HEK293 (cell line): ENCODE measurements at regions not wholly inside any gene's neighbourhood (a gene's known extent, or its start where the extent isn't known, plus 50 kb on each side); places are given as distances from the start of the nearest gene placed in this dataset.

ENCODE experiments used
- CTCF ChIA-PET: fragments of 350-600 bp; formaldehyde crosslinking; extraction: SDS; loops from one replicate; lab custom pipeline; 2021; ENCODE audit warnings: antibody characterized with exemption; lab: Yijun Ruan, JAX
- POLR2A ChIA-PET: fragments of 300-600 bp; formaldehyde crosslinking; extraction: SDS; loops from one replicate; lab custom pipeline; 2020; ENCODE audit warnings: antibody characterized with exemption, inconsistent platforms; lab: Yijun Ruan, JAX
- H3K27ac ChIP-seq: fragments of 200-500 bp; sonication (Bioruptor generic); 2 replicates; pipeline ENCODE4 v1.5.1; 2014; ENCODE audit warnings: low read depth, low read length, control low read depth, inconsistent platforms; ENCODE audit errors: extremely low read depth
- H3K36me3 ChIP-seq, 2 experiments: fragments of 200-500 bp in 1 of 2; sonication (Bioruptor generic) in 1 of 2; 1 replicate in 1 of 2; 2 replicates in 1 of 2; pipeline ENCODE4 v1.5.1; 2014 to 2017; ENCODE audit warnings: inconsistent platforms in 2 of 2, low read length in 2 of 2; ENCODE audit not compliant: control insufficient read depth in 2 of 2, insufficient read depth in 1 of 2
- H3K4me1 ChIP-seq: fragments of 200-500 bp; sonication (Bioruptor generic); 2 replicates; pipeline ENCODE4 v1.5.1; 2014; ENCODE audit warnings: mild to moderate bottlenecking, low read length, inconsistent platforms; ENCODE audit not compliant: control insufficient read depth, insufficient read depth
- H3K4me3 ChIP-seq: 2 replicates; pipeline ENCODE4 v1.5.1; 2011; ENCODE audit warnings: low read depth, mild to moderate bottlenecking, control low read depth, low read length, moderate library complexity
- H3K9me3 ChIP-seq: fragments of 200-500 bp; sonication (Bioruptor generic); 2 replicates; pipeline ENCODE4 v1.5.1; 2014; ENCODE audit warnings: low read depth, low read length, inconsistent platforms; ENCODE audit not compliant: control insufficient read depth, insufficient read depth
- ATF2 ChIP-seq: fragments of 450-650 bp; formaldehyde crosslinking; IDR thresholded peaks from 2 replicates; pipeline ENCODE4 v1.5.1; 2016; ENCODE audit warnings: missing biosample characterization, missing genetic modification characterization, low read depth
- OVOL3 ChIP-seq: fragments of 450-650 bp; formaldehyde crosslinking; IDR thresholded peaks from 2 replicates; pipeline ENCODE4 v1.5.1; 2016; ENCODE audit warnings: missing biosample characterization, missing genetic modification characterization
- ZBTB44 ChIP-seq: fragments of 450-650 bp; IDR thresholded peaks from 2 replicates; pipeline ENCODE4 v1.5.1; 2018; ENCODE audit warnings: missing biosample characterization, mild to moderate bottlenecking, missing genetic modification characterization
- ZBTB6 ChIP-seq: fragments of 450-650 bp; formaldehyde crosslinking; IDR thresholded peaks from 2 replicates; pipeline ENCODE4 v1.5.1; 2017; ENCODE audit warnings: missing biosample characterization, missing genetic modification characterization
- ZNF10 ChIP-seq: fragments of 450-650 bp; formaldehyde crosslinking; IDR thresholded peaks from 2 replicates; pipeline ENCODE4 v1.5.1; 2017; ENCODE audit warnings: missing biosample characterization, missing genetic modification characterization
- ZNF174 ChIP-seq: fragments of 450-650 bp; formaldehyde crosslinking; IDR thresholded peaks from 2 replicates; pipeline ENCODE4 v1.5.0; 2017; ENCODE audit warnings: missing biosample characterization, mild to moderate bottlenecking, missing genetic modification characterization
- ZNF19 ChIP-seq: fragments of 450-650 bp; formaldehyde crosslinking; IDR thresholded peaks from 2 replicates; pipeline ENCODE4; 2016; ENCODE audit warnings: missing biosample characterization, missing genetic modification characterization, low read depth
- ZNF202 ChIP-seq: fragments of 450-650 bp; formaldehyde crosslinking; IDR thresholded peaks from 2 replicates; pipeline ENCODE4 v1.5.1; 2016; ENCODE audit warnings: missing biosample characterization, missing genetic modification characterization, borderline replicate concordance
- ZNF221 ChIP-seq: fragments of 450-650 bp; formaldehyde crosslinking; IDR thresholded peaks from 2 replicates; pipeline ENCODE4 v1.5.1; 2017; ENCODE audit warnings: missing biosample characterization, missing genetic modification characterization, borderline replicate concordance
- ZNF280C ChIP-seq: fragments of 450-650 bp; formaldehyde crosslinking; IDR thresholded peaks from 2 replicates; pipeline ENCODE4 v1.5.1; 2016; ENCODE audit warnings: missing biosample characterization, missing genetic modification characterization
- ZNF335 ChIP-seq: fragments of 450-650 bp; formaldehyde crosslinking; conservative IDR thresholded peaks from 2 replicates; pipeline ENCODE4 v1.5.1; 2016; ENCODE audit warnings: missing biosample characterization, missing genetic modification characterization
- ZNF398 ChIP-seq: fragments of 450-650 bp; formaldehyde crosslinking; IDR thresholded peaks from 2 replicates; pipeline ENCODE4 v1.5.1; 2017; ENCODE audit warnings: missing biosample characterization, missing genetic modification characterization
- ZNF518A ChIP-seq: fragments of 450-650 bp; formaldehyde crosslinking; conservative IDR thresholded peaks from 2 replicates; pipeline ENCODE4 v1.5.1; 2016; ENCODE audit warnings: low read depth, missing biosample characterization, missing genetic modification characterization
- ZNF624 ChIP-seq: fragments of 450-650 bp; formaldehyde crosslinking; IDR thresholded peaks from 2 replicates; pipeline ENCODE4 v1.5.1; 2017; ENCODE audit warnings: missing biosample characterization, missing genetic modification characterization
- ZSCAN18 ChIP-seq: fragments of 450-650 bp; formaldehyde crosslinking; IDR thresholded peaks from 2 replicates; pipeline ENCODE4 v1.5.1; 2016; ENCODE audit warnings: missing biosample characterization, missing genetic modification characterization
- ZSCAN23 ChIP-seq: fragments of 450-650 bp; formaldehyde crosslinking; IDR thresholded peaks from 2 replicates; pipeline ENCODE4 v1.5.1; 2016; ENCODE audit warnings: missing biosample characterization, missing genetic modification characterization

- H3K4me1 ChIP-seq: no peaks in the 10 kb centered on the region
- CTCF ChIA-PET: interaction anchor here (0.6 kb wide), 2 partner anchors 34 to 63 kb away, joined by 4 to 5 read pairs; no protein-coding TSS in a partner anchor
- TF ChIP-seq ZBTB6 (tag by site-specific recombination) (no peak), ATF2 (tag by site-specific recombination) (no peak)
- no peaks in the 10 kb centered on the region for H3K36me3 ChIP-seq
- POLR2A ChIA-PET: no interaction called here
- H3K27ac ChIP-seq: no peak overlapping the region
- no peak overlapping the region for H3K4me3 ChIP-seq
- no peaks in the 10 kb centered on the region for H3K9me3 ChIP-seq
Observed at GRCh38 chr9:80094176-80094771, 522.5 kb downstream of the TLE4 start.

- no peaks in the 10 kb centered on the region for H3K9me3 ChIP-seq
- no peak overlapping the region for H3K27ac ChIP-seq
- no peaks in the 10 kb centered on the region for H3K36me3 ChIP-seq
- CTCF ChIA-PET: no interaction called here
- POLR2A ChIA-PET: interaction anchor here (0.6 kb wide), 1 partner anchor 316 kb away, joined by 6 read pairs; no protein-coding TSS in a partner anchor
- no peaks in the 10 kb centered on the region for H3K4me1 ChIP-seq
- no peak overlapping the region for H3K4me3 ChIP-seq
- TF ChIP-seq ZSCAN23 (tag by site-specific recombination): no peak
- TF ChIP-seq ZNF10 (tag by site-specific recombination): no peak
- no peak for TF ChIP-seq ZNF280C (tag by site-specific recombination)
- no peak for TF ChIP-seq ZNF202 (tag by site-specific recombination)
- TF ChIP-seq OVOL3: no peak
- no peak for TF ChIP-seq ZNF335 (tag by site-specific recombination)
- TF ChIP-seq ZNF518A (tag by site-specific recombination): no peak
- no peak for TF ChIP-seq ZNF398 (tag by site-specific recombination)
- TF ChIP-seq ZNF19 (tag by site-specific recombination): no peak
- no peak for TF ChIP-seq ZNF174 (tag by site-specific recombination)
- TF ChIP-seq ZNF221 (tag by site-specific recombination): no peak
- TF ChIP-seq ZSCAN18 (tag by site-specific recombination): no peak
- no peak for TF ChIP-seq ZBTB44 (tag by site-specific recombination)
- no peak for TF ChIP-seq ZNF624
Observed at GRCh38 chr9:80093695-80094094, 521.9 kb downstream of the TLE4 start.
